ENCODE measurements at regions not wholly inside any gene's neighbourhood (a gene's known extent, or its start where the extent isn't known, plus 50 kb on each side); places are given as distances from the start of the nearest gene placed in this dataset.
"Not testable (repeated sequence)": the region's sequence is repeated elsewhere in the genome, so short reads cannot be mapped to it uniquely, and the experiment has no call there.

DNA sequence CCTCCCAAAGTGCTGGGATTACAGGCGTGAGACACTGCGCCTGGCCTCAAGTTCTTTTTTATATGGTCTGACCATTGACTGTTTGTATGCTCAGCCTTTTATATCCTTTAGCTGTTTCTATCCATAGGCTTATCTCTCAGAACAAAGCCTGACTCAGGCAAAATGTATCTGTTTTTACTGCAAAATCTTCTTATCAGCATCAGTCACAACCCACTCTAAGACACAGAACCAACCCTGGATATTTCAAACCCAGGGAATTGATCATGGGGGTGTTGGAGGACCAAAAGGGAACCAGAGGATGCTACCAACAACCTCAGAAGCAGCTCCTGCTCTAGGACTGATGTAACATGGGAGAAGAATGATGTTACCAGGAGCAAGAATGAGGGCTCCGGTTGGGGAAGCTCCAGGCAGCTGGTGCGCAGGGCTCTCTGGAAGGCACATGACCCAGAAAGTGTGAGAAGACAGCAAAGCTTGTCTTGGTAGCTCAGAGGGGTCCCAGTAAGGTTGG, 75.3 kb upstream of the NCK2 start:
- Histone ChIP-seq H3K36me3 (ENCODE audit: control insufficient read depth, insufficient read depth, low read length) (no peaks in the 10 kb centered on the region), H3K9me3 (peaks cover 20% of the 10 kb centered on the region), H3K4me1 (no peaks in the 10 kb centered on the region), H3K27me3 (replicated peaks; ENCODE audit: control insufficient read depth, insufficient read depth, low read length) (no peaks in the 10 kb centered on the region), H3K4me3 (ENCODE audit: low read depth, low read length) (no peak overlapping the region)
- ChIA-PET CTCF (no interaction called here), POLR2A (no interaction called here)
- Mint-ChIP-seq H3K4me1 (ENCODE audit: low read depth, unreplicated experiment) (no peaks in the 10 kb centered on the region), H3K27ac (ENCODE audit: unreplicated experiment) (no peak overlapping the region), H3K27me3 (ENCODE audit: insufficient read depth, unreplicated experiment) (no peaks in the 10 kb centered on the region), H3K9me3 (ENCODE audit: unreplicated experiment) (peaks cover 20% of the 10 kb centered on the region), H3K36me3 (ENCODE audit: insufficient read depth, unreplicated experiment) (no peaks in the 10 kb centered on the region), H3K4me3 (ENCODE audit: unreplicated experiment) (no peak overlapping the region)
- DNase-seq, result no peak
- intact Hi-C loops (cut with micrococcal nuclease; ENCODE audit: unreplicated experiment), result no loop called here
- TF ChIP-seq, protein P1, sequence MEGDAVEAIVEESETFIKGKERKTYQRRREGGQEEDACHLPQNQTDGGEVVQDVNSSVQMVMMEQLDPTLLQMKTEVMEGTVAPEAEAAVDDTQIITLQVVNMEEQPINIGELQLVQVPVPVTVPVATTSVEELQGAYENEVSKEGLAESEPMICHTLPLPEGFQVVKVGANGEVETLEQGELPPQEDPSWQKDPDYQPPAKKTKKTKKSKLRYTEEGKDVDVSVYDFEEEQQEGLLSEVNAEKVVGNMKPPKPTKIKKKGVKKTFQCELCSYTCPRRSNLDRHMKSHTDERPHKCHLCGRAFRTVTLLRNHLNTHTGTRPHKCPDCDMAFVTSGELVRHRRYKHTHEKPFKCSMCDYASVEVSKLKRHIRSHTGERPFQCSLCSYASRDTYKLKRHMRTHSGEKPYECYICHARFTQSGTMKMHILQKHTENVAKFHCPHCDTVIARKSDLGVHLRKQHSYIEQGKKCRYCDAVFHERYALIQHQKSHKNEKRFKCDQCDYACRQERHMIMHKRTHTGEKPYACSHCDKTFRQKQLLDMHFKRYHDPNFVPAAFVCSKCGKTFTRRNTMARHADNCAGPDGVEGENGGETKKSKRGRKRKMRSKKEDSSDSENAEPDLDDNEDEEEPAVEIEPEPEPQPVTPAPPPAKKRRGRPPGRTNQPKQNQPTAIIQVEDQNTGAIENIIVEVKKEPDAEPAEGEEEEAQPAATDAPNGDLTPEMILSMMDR (IDR thresholded peaks at IDR 0.05; ENCODE audit: insufficient read depth in 1 of 2, low read depth in 1 of 2, low read length in 1 of 2, severe bottlenecking in 1 of 2, unreplicated experiment in 1 of 2), result no peak
- no TSS peak for BruUV-seq (replicated peaks)

DNA sequence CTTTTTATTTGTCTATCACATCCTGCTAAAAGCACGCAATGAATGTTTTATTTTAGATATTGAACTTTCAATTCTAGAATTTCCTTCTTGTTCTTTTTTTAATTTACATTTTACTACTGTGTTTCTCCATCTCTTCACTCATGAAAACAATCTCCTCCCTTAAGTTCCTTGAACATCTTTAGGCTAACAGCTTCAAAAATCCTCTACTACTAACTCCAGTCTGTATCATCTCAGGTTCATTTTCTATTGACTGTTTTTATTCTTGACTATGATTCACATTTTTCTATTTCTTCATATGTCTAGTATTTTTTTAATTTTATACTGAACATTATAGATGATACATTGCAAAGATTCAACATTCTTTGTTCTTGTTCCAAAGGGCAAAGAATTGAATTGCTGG, 79.2 kb upstream of the NCK2 start:
- no peak overlapping the region for H3K27ac Mint-ChIP-seq (ENCODE audit: unreplicated experiment)
- TF ChIP-seq, protein P1 (IDR thresholded peaks at IDR 0.05; ENCODE audit: insufficient read depth in 1 of 2, low read depth in 1 of 2, low read length in 1 of 2, severe bottlenecking in 1 of 2, unreplicated experiment in 1 of 2), result no peak
- peaks cover 28% of the 10 kb centered on the region for H3K9me3 ChIP-seq
- H3K27me3 Mint-ChIP-seq (ENCODE audit: insufficient read depth, unreplicated experiment), result no peaks in the 10 kb centered on the region
- no peak overlapping the region for H3K4me3 Mint-ChIP-seq (ENCODE audit: unreplicated experiment)
- H3K4me1 ChIP-seq, result no peaks in the 10 kb centered on the region
- no TSS peak for BruUV-seq (replicated peaks)
- CTCF ChIA-PET, result no interaction called here
- H3K9me3 Mint-ChIP-seq (ENCODE audit: unreplicated experiment), result peaks cover 35% of the 10 kb centered on the region
- H3K36me3 ChIP-seq (ENCODE audit: control insufficient read depth, insufficient read depth, low read length), result no peaks in the 10 kb centered on the region
- no peaks in the 10 kb centered on the region for H3K27me3 ChIP-seq (replicated peaks; ENCODE audit: control insufficient read depth, insufficient read depth, low read length)
- H3K4me1 Mint-ChIP-seq (ENCODE audit: low read depth, unreplicated experiment), result no peaks in the 10 kb centered on the region
- H3K36me3 Mint-ChIP-seq (ENCODE audit: insufficient read depth, unreplicated experiment), result no peaks in the 10 kb centered on the region
- H3K4me3 ChIP-seq (ENCODE audit: low read depth, low read length), result no peak overlapping the region
- POLR2A ChIA-PET, result no interaction called here
- intact Hi-C loops (cut with micrococcal nuclease; ENCODE audit: unreplicated experiment), result no loop called here
- no peak for DNase-seq

DNA sequence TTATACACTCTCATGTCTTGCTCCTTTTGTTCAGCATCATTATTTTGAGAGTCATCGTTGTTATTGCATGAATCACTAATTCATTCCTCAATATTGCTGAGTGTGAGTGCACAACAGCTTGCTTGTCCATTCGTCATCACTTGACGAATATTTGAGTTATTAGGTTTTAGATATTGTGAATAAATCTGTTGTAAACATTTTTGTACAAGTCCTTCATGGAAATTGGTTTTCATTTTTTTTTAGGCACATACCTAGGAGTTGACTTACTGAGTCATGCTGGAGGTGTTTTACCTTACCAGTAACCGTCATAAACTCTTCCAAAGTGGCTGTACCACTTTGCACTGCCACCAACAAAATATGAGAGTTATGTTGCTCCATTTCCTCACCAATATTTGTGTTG, 84.2 kb upstream of the NCK2 start:
- CTCF ChIA-PET, result no interaction called here
- Mint-ChIP-seq H3K9me3 (ENCODE audit: unreplicated experiment) (peaks cover 22% of the 10 kb centered on the region), H3K27ac (ENCODE audit: unreplicated experiment) (no peak overlapping the region), H3K4me3 (ENCODE audit: unreplicated experiment) (no peak overlapping the region), H3K36me3 (ENCODE audit: insufficient read depth, unreplicated experiment) (no peaks in the 10 kb centered on the region), H3K4me1 (ENCODE audit: low read depth, unreplicated experiment) (no peaks in the 10 kb centered on the region), H3K27me3 (ENCODE audit: insufficient read depth, unreplicated experiment) (no peaks in the 10 kb centered on the region)
- no peaks in the 10 kb centered on the region for H3K27me3 ChIP-seq (replicated peaks; ENCODE audit: control insufficient read depth, insufficient read depth, low read length)
- no peaks in the 10 kb centered on the region for H3K36me3 ChIP-seq (ENCODE audit: control insufficient read depth, insufficient read depth, low read length)
- TF ChIP-seq, protein P1 (IDR thresholded peaks at IDR 0.05; ENCODE audit: insufficient read depth in 1 of 2, low read depth in 1 of 2, low read length in 1 of 2, severe bottlenecking in 1 of 2, unreplicated experiment in 1 of 2), result no peak
- H3K4me3 ChIP-seq (ENCODE audit: low read depth, low read length), result no peak overlapping the region
- POLR2A ChIA-PET, result no interaction called here
- H3K4me1 ChIP-seq, result no peaks in the 10 kb centered on the region
- no TSS peak for BruUV-seq (replicated peaks)
- H3K9me3 ChIP-seq, result peaks cover 15% of the 10 kb centered on the region
- intact Hi-C loops (cut with micrococcal nuclease; ENCODE audit: unreplicated experiment), result no loop called here
- DNase-seq, result no peak

DNA sequence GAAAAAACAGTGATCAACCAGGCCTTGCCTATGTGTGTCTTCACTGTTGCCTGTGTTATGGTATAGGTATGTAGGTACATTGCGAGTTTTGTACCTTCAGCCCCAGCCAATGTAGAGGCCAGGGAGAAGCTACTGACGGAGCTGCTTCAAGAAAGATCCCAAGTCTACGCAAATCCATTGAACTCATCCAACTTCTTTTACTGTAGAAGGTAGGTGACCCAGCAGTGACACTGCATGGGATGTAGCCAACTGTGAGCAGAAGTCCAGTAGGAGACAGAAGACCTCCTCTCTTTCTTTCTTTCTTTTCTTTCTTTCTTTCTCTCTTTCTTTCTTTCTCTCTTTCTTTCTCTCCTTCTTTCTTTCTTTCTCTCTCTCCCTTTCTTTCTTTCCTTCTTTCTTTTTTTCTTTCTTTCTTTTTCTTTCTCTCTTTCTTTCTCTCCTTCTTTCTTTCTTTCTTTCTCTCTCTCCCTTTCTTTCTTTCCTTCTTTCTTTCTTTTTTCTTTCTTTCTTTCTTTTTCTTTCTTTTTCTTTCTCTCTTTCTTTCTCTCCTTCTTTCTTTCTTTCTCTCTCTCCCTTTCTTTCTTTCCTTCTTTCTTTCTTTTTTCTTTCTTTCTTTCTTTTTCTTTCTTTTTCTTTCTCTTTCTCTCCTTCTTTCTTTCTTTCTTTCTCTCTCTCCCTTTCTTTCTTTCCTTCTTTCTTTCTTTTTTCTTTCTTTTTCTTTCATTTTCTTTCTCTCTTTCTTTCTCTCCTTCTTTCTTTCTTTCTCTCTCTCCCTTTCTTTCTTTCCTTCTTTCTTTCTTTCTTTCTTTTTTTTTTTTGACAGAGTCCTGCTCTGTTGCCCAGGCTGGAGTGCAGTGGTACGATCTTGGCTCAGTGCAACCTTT, 88.7 kb upstream of the NCK2 start:
- H3K4me3 Mint-ChIP-seq (ENCODE audit: unreplicated experiment); H3K36me3 ChIP-seq (ENCODE audit: control insufficient read depth, insufficient read depth, low read length); H3K36me3 Mint-ChIP-seq (ENCODE audit: insufficient read depth, unreplicated experiment); H3K9me3 Mint-ChIP-seq (ENCODE audit: unreplicated experiment); CTCF ChIA-PET; H3K9me3 ChIP-seq; H3K4me3 ChIP-seq (ENCODE audit: low read depth, low read length); H3K27me3 ChIP-seq (replicated peaks; ENCODE audit: control insufficient read depth, insufficient read depth, low read length); H3K27ac Mint-ChIP-seq (ENCODE audit: unreplicated experiment); H3K27me3 Mint-ChIP-seq (ENCODE audit: insufficient read depth, unreplicated experiment); intact Hi-C loops (cut with micrococcal nuclease; ENCODE audit: unreplicated experiment); DNase-seq; H3K4me1 ChIP-seq; POLR2A ChIA-PET; BruUV-seq (replicated peaks): not testable (repeated sequence)
- peaks cover 14% of the 10 kb centered on the region for H3K4me1 Mint-ChIP-seq (ENCODE audit: low read depth, unreplicated experiment)
